Glutamatergic neuron (in vitro differentiated cells): ENCODE measurements at regions not wholly inside any gene's neighbourhood (a gene's known extent, or its start where the extent isn't known, plus 50 kb on each side); places are given as distances from the start of the nearest gene placed in this dataset.

Experiments used
- DNase-seq: peaks from one replicate; pipeline ENCODE4 v3.0.0; 2022
- H3K27ac Mint-ChIP-seq: one replicate; pipeline ENCODE4 v1.8.0; 2020; ENCODE audit warnings: mild to moderate bottlenecking, mixed read lengths, inconsistent platforms; ENCODE audit not compliant: unreplicated experiment
- H3K27me3 Mint-ChIP-seq: one replicate; pipeline ENCODE4 v1.8.0; 2020; ENCODE audit warnings: mild to moderate bottlenecking, moderate library complexity, mixed read lengths, inconsistent platforms; ENCODE audit not compliant: unreplicated experiment
- H3K36me3 Mint-ChIP-seq: one replicate; pipeline ENCODE4 v1.8.0; 2020; ENCODE audit warnings: mild to moderate bottlenecking, mixed read lengths, inconsistent platforms; ENCODE audit not compliant: unreplicated experiment
- H3K4me1 Mint-ChIP-seq: one replicate; pipeline ENCODE4 v1.8.0; 2020; ENCODE audit warnings: mild to moderate bottlenecking, low read depth, mixed read lengths, inconsistent platforms; ENCODE audit not compliant: unreplicated experiment
- H3K4me3 Mint-ChIP-seq: one replicate; pipeline ENCODE4 v1.8.0; 2020; ENCODE audit warnings: mild to moderate bottlenecking, mixed read lengths, inconsistent platforms; ENCODE audit not compliant: unreplicated experiment
- H3K9me3 Mint-ChIP-seq: one replicate; pipeline ENCODE4 v1.8.0; 2020; ENCODE audit warnings: mild to moderate bottlenecking, moderate library complexity, mixed read lengths, inconsistent platforms; ENCODE audit not compliant: unreplicated experiment
- CTCF ChIP-seq: fragments of 200-600 bp; sonication (generic); IDR thresholded peaks from one replicate; pipeline ENCODE4 v1.5.0; 2021; ENCODE audit not compliant: partially characterized antibody, unreplicated experiment

GRCh38 chr2:83784947-83785346 lies 674.1 kb downstream of the SUCLG1 start:
- DNase-seq, result no peak
- TF ChIP-seq CTCF, result no peak
- Mint-ChIP-seq H3K4me1 (no peaks in the 10 kb centered on the region), H3K4me3 (no peak overlapping the region), H3K27me3 (peaks cover 5% of the 10 kb centered on the region), H3K36me3 (peaks cover 5% of the 10 kb centered on the region), H3K9me3 (no peaks in the 10 kb centered on the region), H3K27ac (no peak overlapping the region)

GRCh38 chr2:83784315-83784714 lies 674.8 kb downstream of the SUCLG1 start:
- H3K36me3 Mint-ChIP-seq, result peaks cover 5% of the 10 kb centered on the region
- H3K27ac Mint-ChIP-seq, result no peak overlapping the region
- TF ChIP-seq CTCF, result no peak
- no peak for DNase-seq
- H3K4me1 Mint-ChIP-seq, result no peaks in the 10 kb centered on the region
- no peak overlapping the region for H3K4me3 Mint-ChIP-seq
- H3K9me3 Mint-ChIP-seq, result no peaks in the 10 kb centered on the region
- H3K27me3 Mint-ChIP-seq, result peaks cover 5% of the 10 kb centered on the region

GRCh38 chr2:83782122-83782521 lies 677.0 kb downstream of the SUCLG1 start:
- no peak overlapping the region for H3K27ac Mint-ChIP-seq
- H3K4me3 Mint-ChIP-seq, result no peak overlapping the region
- peaks cover 5% of the 10 kb centered on the region for H3K36me3 Mint-ChIP-seq
- H3K27me3 Mint-ChIP-seq, result peaks cover 5% of the 10 kb centered on the region
- no peaks in the 10 kb centered on the region for H3K9me3 Mint-ChIP-seq
- TF ChIP-seq CTCF, result no peak
- H3K4me1 Mint-ChIP-seq, result no peaks in the 10 kb centered on the region
- DNase-seq, result no peak

- no peak for TF ChIP-seq CTCF
- H3K9me3 Mint-ChIP-seq, result peaks cover 5% of the 10 kb centered on the region
Measured at GRCh38 chr2:83764447-83765005, 694.6 kb downstream of the SUCLG1 start.

GRCh38 chr2:83757329-83757728 lies 701.8 kb downstream of the SUCLG1 start:
- Mint-ChIP-seq H3K4me3 (no peak overlapping the region), H3K27ac (no peak overlapping the region), H3K4me1 (no peaks in the 10 kb centered on the region), H3K36me3 (no peaks in the 10 kb centered on the region), H3K9me3 (peaks cover 3% of the 10 kb centered on the region), H3K27me3 (no peaks in the 10 kb centered on the region)
- no peak for TF ChIP-seq CTCF
- DNase-seq, result no peak

More at GRCh38 chr2:83764447-83765005, 694.6 kb downstream of the SUCLG1 start:
- Mint-ChIP-seq H3K4me1 (no peaks in the 10 kb centered on the region), H3K36me3 (no peaks in the 10 kb centered on the region), H3K4me3 (no peak overlapping the region), H3K27ac (no peak overlapping the region), H3K27me3 (no peaks in the 10 kb centered on the region)
- no peak for DNase-seq
